PC-9 (cell line): ENCODE measurements at regions not wholly inside any gene's neighbourhood (a gene's known extent, or its start where the extent isn't known, plus 50 kb on each side); places are given as distances from the start of the nearest gene placed in this dataset.

ENCODE experiments used
- BruUV-seq: library from RNA; stranded (reverse); fragments of 400-500 nt; replicated peaks from 2 replicates; lab custom pipeline; 2021; lab: Mats Ljungman, UMichigan
- CTCF ChIA-PET: fragments of 300-600 bp; sonication (Branson Sonifier 250); formaldehyde crosslinking; loops from one replicate; lab custom pipeline; 2022; ENCODE audit warnings: antibody characterized with exemption; lab: Charles Lee
- POLR2A ChIA-PET: fragments of 300-600 bp; sonication (Branson Sonifier 250); formaldehyde crosslinking; loops from one replicate; lab custom pipeline; 2022; ENCODE audit warnings: antibody characterized with exemption; ENCODE audit not compliant: unreplicated experiment; lab: Charles Lee
- DNase-seq, 2 experiments: peaks; one replicate each; pipeline versions ENCODE4 v3.0.0 to v3.0.0-alpha.2; 2015 to 2022; ENCODE audit warnings: mixed read lengths in 1 of 2
- H2AFZ ChIP-seq: fragments of 200-600 bp; sonication (generic); 2 replicates; pipeline ENCODE4 v1.8.1; 2017; ENCODE audit warnings: antibody characterized with exemption
- H3F3A ChIP-seq: fragments of 200-600 bp; sonication (generic); 2 replicates; pipeline ENCODE4 v1.8.1; 2017; ENCODE audit warnings: antibody characterized with exemption, mild to moderate bottlenecking, low read depth; ENCODE audit not compliant: insufficient read depth
- H3K27ac ChIP-seq: fragments of 200-600 bp; sonication (generic); 2 replicates; pipeline ENCODE4 v1.6.1; 2016; ENCODE audit warnings: mixed run types
- H3K27me3 ChIP-seq: fragments of 200-600 bp; sonication (generic); 2 replicates; pipeline ENCODE4 v1.6.1; 2016; ENCODE audit warnings: low read depth, mixed run types; ENCODE audit not compliant: insufficient read depth
- H3K36me3 ChIP-seq: fragments of 200-600 bp; sonication (generic); 2 replicates; pipeline ENCODE4 v1.6.1; 2016; ENCODE audit warnings: low read depth, mixed run types
- H3K4me1 ChIP-seq: fragments of 200-600 bp; sonication (generic); replicated peaks from 2 replicates; pipeline ENCODE4 v1.6.1; 2016; ENCODE audit warnings: mixed run types; ENCODE audit not compliant: insufficient read depth
- H3K4me2 ChIP-seq: fragments of 200-600 bp; sonication (generic); 2 replicates; pipeline ENCODE4 v1.6.1; 2017; ENCODE audit warnings: mixed run types
- H3K4me3 ChIP-seq: fragments of 200-600 bp; sonication (generic); 2 replicates; pipeline ENCODE4 v1.6.1; 2016; ENCODE audit warnings: mixed run types
- H3K79me2 ChIP-seq: fragments of 200-600 bp; sonication (generic); 2 replicates; pipeline ENCODE4 v1.6.1; 2017; ENCODE audit warnings: low read depth, mixed run types
- H3K9me2 ChIP-seq: fragments of 200-600 bp; sonication (generic); 2 replicates; pipeline ENCODE4 v1.8.1; 2017; ENCODE audit warnings: mild to moderate bottlenecking; ENCODE audit not compliant: insufficient read depth
- H3K9me3 ChIP-seq: fragments of 200-600 bp; sonication (generic); 2 replicates; pipeline ENCODE4 v1.8.1; 2016; ENCODE audit warnings: low read depth; ENCODE audit not compliant: insufficient read depth
- H4K20me1 ChIP-seq: fragments of 200-600 bp; sonication (generic); 2 replicates; pipeline ENCODE4 v1.8.1; 2017; ENCODE audit not compliant: insufficient read depth
- EZH2 ChIP-seq: fragments of 200-600 bp; sonication (generic); IDR thresholded peaks from 2 replicates; pipeline ENCODE4 v1.8.0; 2017; ENCODE audit warnings: antibody characterized with exemption, low read depth
- intact Hi-C: fragments of 100-400 bp; cut with micrococcal nuclease; formaldehyde crosslinking; loops from one replicate; pipeline ENCODE4 v1.10.0; 2022; ENCODE audit not compliant: unreplicated experiment
- TF ChIP-seq, protein P1 (sequence below): fragments of 200-600 bp; sonication (generic); conservative IDR thresholded peaks from 2 replicates; pipeline ENCODE4 v1.6.1; 2017; ENCODE audit warnings: mixed run types, antibody characterized with exemption, mild to moderate bottlenecking, moderate library complexity

DNA sequence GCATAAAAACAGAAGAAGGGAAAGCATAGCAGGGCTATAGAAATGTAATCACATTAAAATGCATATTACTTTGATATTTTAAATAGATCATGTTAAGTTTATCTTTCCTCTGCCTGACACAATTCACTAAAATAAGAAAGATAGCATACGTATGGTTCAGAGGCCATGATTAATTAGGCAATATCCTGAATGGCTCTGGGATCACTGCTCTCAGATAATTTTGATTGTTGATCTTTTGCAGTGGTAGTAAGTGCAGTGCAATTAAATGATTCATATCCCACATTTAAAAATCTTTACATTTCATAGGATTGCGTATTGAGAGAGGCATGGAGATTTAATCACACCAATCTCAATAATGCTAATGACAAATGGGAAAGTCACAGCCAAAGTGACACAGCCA is 1040.7 kb downstream of the SOCS6 start:
- no peak overlapping the region for H2AFZ ChIP-seq
- POLR2A ChIA-PET, result no interaction called here
- intact Hi-C loops, result no loop called here
- no peaks in the 10 kb centered on the region for H4K20me1 ChIP-seq
- H3K27ac ChIP-seq, result no peak overlapping the region
- H3K27me3 ChIP-seq, result no peaks in the 10 kb centered on the region
- no peaks in the 10 kb centered on the region for H3K4me1 ChIP-seq
- no peaks in the 10 kb centered on the region for H3K79me2 ChIP-seq
- H3K9me3 ChIP-seq, result no peaks in the 10 kb centered on the region
- no TSS peak for BruUV-seq
- H3F3A ChIP-seq, result no peaks in the 10 kb centered on the region
- H3K9me2 ChIP-seq, result no peaks in the 10 kb centered on the region
- CTCF ChIA-PET, result no interaction called here
- H3K4me2 ChIP-seq, result no peak overlapping the region
- no peaks in the 10 kb centered on the region for H3K36me3 ChIP-seq
- no peak for TF ChIP-seq EZH2
- TF ChIP-seq, protein P1, sequence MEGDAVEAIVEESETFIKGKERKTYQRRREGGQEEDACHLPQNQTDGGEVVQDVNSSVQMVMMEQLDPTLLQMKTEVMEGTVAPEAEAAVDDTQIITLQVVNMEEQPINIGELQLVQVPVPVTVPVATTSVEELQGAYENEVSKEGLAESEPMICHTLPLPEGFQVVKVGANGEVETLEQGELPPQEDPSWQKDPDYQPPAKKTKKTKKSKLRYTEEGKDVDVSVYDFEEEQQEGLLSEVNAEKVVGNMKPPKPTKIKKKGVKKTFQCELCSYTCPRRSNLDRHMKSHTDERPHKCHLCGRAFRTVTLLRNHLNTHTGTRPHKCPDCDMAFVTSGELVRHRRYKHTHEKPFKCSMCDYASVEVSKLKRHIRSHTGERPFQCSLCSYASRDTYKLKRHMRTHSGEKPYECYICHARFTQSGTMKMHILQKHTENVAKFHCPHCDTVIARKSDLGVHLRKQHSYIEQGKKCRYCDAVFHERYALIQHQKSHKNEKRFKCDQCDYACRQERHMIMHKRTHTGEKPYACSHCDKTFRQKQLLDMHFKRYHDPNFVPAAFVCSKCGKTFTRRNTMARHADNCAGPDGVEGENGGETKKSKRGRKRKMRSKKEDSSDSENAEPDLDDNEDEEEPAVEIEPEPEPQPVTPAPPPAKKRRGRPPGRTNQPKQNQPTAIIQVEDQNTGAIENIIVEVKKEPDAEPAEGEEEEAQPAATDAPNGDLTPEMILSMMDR, result no peak
- DNase-seq, result no peak
- H3K4me3 ChIP-seq, result no peak overlapping the region

DNA sequence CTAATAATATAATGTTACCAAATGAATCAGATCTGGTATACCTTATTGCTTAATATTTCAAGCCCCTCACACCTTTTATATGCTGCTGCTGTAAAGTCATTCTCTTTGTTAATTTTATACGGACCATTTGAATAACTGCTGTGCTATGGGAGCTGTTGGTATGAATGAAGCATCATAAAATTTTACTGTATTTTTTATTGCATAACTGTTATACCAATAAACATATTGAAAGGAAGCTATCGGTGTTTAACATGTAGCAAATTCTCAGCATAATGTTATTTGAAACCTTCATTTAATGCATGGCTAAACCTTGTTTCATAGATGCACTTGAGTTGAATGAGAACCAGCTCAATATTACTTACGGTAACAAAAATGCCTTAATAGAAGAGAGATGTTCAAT is 1040.3 kb downstream of the SOCS6 start:
- H3K9me2 ChIP-seq, result no peaks in the 10 kb centered on the region
- no peaks in the 10 kb centered on the region for H3K27me3 ChIP-seq
- no peaks in the 10 kb centered on the region for H3K4me1 ChIP-seq
- H3F3A ChIP-seq, result no peaks in the 10 kb centered on the region
- no peak for TF ChIP-seq EZH2
- TF ChIP-seq, protein P1, result no peak
- BruUV-seq, result no TSS peak
- H3K4me3 ChIP-seq, result no peak overlapping the region
- H3K4me2 ChIP-seq, result no peak overlapping the region
- H4K20me1 ChIP-seq, result no peaks in the 10 kb centered on the region
- intact Hi-C loops, result no loop called here
- no peak for DNase-seq
- no peaks in the 10 kb centered on the region for H3K79me2 ChIP-seq
- CTCF ChIA-PET, result no interaction called here
- no peak overlapping the region for H2AFZ ChIP-seq
- no peaks in the 10 kb centered on the region for H3K9me3 ChIP-seq
- no peaks in the 10 kb centered on the region for H3K36me3 ChIP-seq
- H3K27ac ChIP-seq, result no peak overlapping the region
- POLR2A ChIA-PET, result no interaction called here

DNA sequence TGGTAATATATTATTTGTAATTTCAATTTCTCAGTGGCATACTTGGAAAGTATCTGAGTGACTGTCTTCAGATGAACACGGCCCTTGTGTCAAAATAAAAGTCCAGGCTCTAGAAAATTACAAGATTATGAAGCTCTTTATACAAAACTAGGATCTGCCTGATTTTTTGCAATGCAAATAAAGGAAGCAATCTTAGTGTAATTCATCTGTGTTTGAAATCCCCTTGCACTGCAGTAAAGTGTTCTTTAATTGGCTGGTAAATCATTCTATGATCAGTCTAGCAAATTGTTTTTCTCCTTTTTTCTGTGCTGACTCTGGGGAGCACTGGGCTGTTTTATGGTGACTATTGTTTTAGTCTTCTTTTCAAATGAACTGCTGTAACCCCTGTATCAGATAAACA is 1039.0 kb downstream of the SOCS6 start:
- no peak for TF ChIP-seq EZH2
- TF ChIP-seq, protein P1, result no peak
- no peaks in the 10 kb centered on the region for H3K36me3 ChIP-seq
- H3K4me3 ChIP-seq, result no peak overlapping the region
- no peaks in the 10 kb centered on the region for H3K4me1 ChIP-seq
- no peak overlapping the region for H3K4me2 ChIP-seq
- ChIA-PET CTCF (no interaction called here), POLR2A (no interaction called here)
- no TSS peak for BruUV-seq
- no peaks in the 10 kb centered on the region for H3K27me3 ChIP-seq
- no peak for DNase-seq
- H3F3A ChIP-seq, result no peaks in the 10 kb centered on the region
- H3K9me3 ChIP-seq, result no peaks in the 10 kb centered on the region
- no peak overlapping the region for H3K27ac ChIP-seq
- H4K20me1 ChIP-seq, result no peaks in the 10 kb centered on the region
- intact Hi-C loops, result no loop called here
- H3K79me2 ChIP-seq, result no peaks in the 10 kb centered on the region
- no peaks in the 10 kb centered on the region for H3K9me2 ChIP-seq
- no peak overlapping the region for H2AFZ ChIP-seq
